ENCODE measurements at regions not wholly inside any gene's neighbourhood (a gene's known extent, or its start where the extent isn't known, plus 50 kb on each side); places are given as distances from the start of the nearest gene placed in this dataset.

- no peak overlapping the region for H2AK5ac ChIP-seq (ENCODE audit: low read depth, low read length)
- H3K4me3 ChIP-seq (ENCODE audit: extremely low read depth in 1 of 4, insufficient read depth in 2 of 4, low read depth in 3 of 4, low read length in 4 of 4) = no peak overlapping the region
- H2BK20ac ChIP-seq (ENCODE audit: low read length) = no peak overlapping the region
- no peak overlapping the region for H2BK15ac ChIP-seq (ENCODE audit: low read length)
- H3K4me1 ChIP-seq (replicated peaks in 1 of 4; ENCODE audit: control insufficient read depth in 3 of 4, insufficient read depth in 4 of 4, low read length in 3 of 4) = no peaks in the 10 kb centered on the region
- WGBS, 2 experiments (ENCODE audit: extremely low coverage in 1 of 2, insufficient coverage in 1 of 2, insufficient read length in 1 of 2, insufficient replicate concordance in 2 of 2, low coverage in 1 of 2, low lambda C conversion rate in 2 of 2, missing lambda C conversion rate in 1 of 2) = 64% methylated on average over 2 of the region's 2 CpGs; no CpG with 5 or more reads in 1 of the 2 experiments
- H3K23me2 ChIP-seq (ENCODE audit: low read depth, low read length) = no peaks in the 10 kb centered on the region
- no peaks in the 10 kb centered on the region for H3K79me1 ChIP-seq (ENCODE audit: low read depth, low read length)
- no peak overlapping the region for H3K23ac ChIP-seq (ENCODE audit: insufficient read length)
- no peak overlapping the region for H2BK12ac ChIP-seq (ENCODE audit: low read depth, low read length)
- H3K4ac ChIP-seq (replicated peaks; ENCODE audit: insufficient read length, low read depth, low read length) = no peak overlapping the region
- H3K9me3 ChIP-seq (ENCODE audit: insufficient read depth in 2 of 2, low read depth in 1 of 2, low read length in 1 of 2) = peaks cover 0 to 9% of the 10 kb centered on the region in 2 experiments; a peak in 1 of 4 replicates
- no peak overlapping the region for H2AFZ ChIP-seq (ENCODE audit: low read length)
- no peak overlapping the region for H3K18ac ChIP-seq (ENCODE audit: extremely low read depth, low read length)
- no peak for DNase-seq (ENCODE audit: low read depth in 1 of 2, low spot score in 2 of 2)
- no peaks in the 10 kb centered on the region for H3K36me3 ChIP-seq (ENCODE audit: control insufficient read depth in 2 of 4, insufficient read depth in 4 of 4, low read length in 3 of 4)
- no peak overlapping the region for H3K56ac ChIP-seq (replicated peaks; ENCODE audit: insufficient read length, low read depth, low read length)
- H2BK120ac ChIP-seq (replicated peaks; ENCODE audit: low read depth, low read length) = no peak overlapping the region
- H3K4me2 ChIP-seq (ENCODE audit: insufficient read depth in 1 of 2, low read depth in 2 of 2, low read length in 2 of 2) = no peak overlapping the region
- H3K14ac ChIP-seq (ENCODE audit: insufficient read length) = no peak overlapping the region
- no peak overlapping the region for H4K8ac ChIP-seq (ENCODE audit: extremely low read depth, insufficient read depth, low read length)
- FAIRE-seq = no peak
- no peaks in the 10 kb centered on the region for H3K79me2 ChIP-seq (ENCODE audit: control insufficient read depth in 1 of 2, insufficient read depth in 2 of 2, low read length in 2 of 2)
- no peak overlapping the region for H4K91ac ChIP-seq (replicated peaks; ENCODE audit: insufficient read length, low read length)
- no peak overlapping the region for H4K5ac ChIP-seq (ENCODE audit: insufficient read length, low read depth, low read length)
- no peak overlapping the region for H3K27ac ChIP-seq (ENCODE audit: low read depth, low read length)
- H3K9ac ChIP-seq (replicated peaks in 1 of 4; ENCODE audit: extremely low read depth in 1 of 4, low read depth in 3 of 4, low read length in 3 of 4) = no peak overlapping the region
- no peaks in the 10 kb centered on the region for H4K20me1 ChIP-seq (replicated peaks in 1 of 2; ENCODE audit: control insufficient read depth in 1 of 2, insufficient read depth in 2 of 2, low read length in 2 of 2)
- no peak overlapping the region for H2BK5ac ChIP-seq (ENCODE audit: low read depth, low read length)
- TF ChIP-seq MAFK (IDR thresholded peaks at IDR 0.05; ENCODE audit: low read depth, low read length) (peak; percentile 33; the same call in 1 of the 2 replicates), RBBP5 (IDR thresholded peaks at IDR 0.05; ENCODE audit: borderline replicate concordance, low read depth, low read length) (no peak)
- ChIA-PET POLR2A (ENCODE audit: partially characterized antibody) (no interaction called here), CTCF (ENCODE audit: partially characterized antibody) (no interaction called here)
- no peaks in the 10 kb centered on the region for H3K27me3 ChIP-seq (replicated peaks in 1 of 4; ENCODE audit: control insufficient read depth in 3 of 4, extremely low read depth in 1 of 4, insufficient read depth in 3 of 4, low read length in 3 of 4)
These were observed 54.0 kb upstream of the TRO start for GRCh38 chrX:54866609-54867008.

All from H1 (cell line).